Skin epidermis (tissue), 12 donors: ENCODE measurements at regions not wholly inside any gene's neighbourhood (a gene's known extent, or its start where the extent isn't known, plus 50 kb on each side); places are given as distances from the start of the nearest gene placed in this dataset.
A peak's percentile ranks its signal among the peaks of the same experiment; 100 is the strongest.

Experiments
- H3K27ac ChIP-seq, 21 experiments: fragments of 200-600 bp; sonication (generic) in 11 of 21; one replicate each; pipeline ENCODE4 v1.5.0; 2020; ENCODE audit warnings: mild to moderate bottlenecking in 3 of 21, inconsistent platforms in 2 of 21, moderate library complexity in 2 of 21
- H3K4me3 ChIP-seq, 7 experiments: fragments of 200-600 bp; sonication (generic) in 2 of 7; one replicate each; pipeline ENCODE4 v1.5.0; 2020; ENCODE audit warnings: inconsistent platforms in 2 of 7, mild to moderate bottlenecking in 2 of 7, moderate library complexity in 1 of 7

DNA sequence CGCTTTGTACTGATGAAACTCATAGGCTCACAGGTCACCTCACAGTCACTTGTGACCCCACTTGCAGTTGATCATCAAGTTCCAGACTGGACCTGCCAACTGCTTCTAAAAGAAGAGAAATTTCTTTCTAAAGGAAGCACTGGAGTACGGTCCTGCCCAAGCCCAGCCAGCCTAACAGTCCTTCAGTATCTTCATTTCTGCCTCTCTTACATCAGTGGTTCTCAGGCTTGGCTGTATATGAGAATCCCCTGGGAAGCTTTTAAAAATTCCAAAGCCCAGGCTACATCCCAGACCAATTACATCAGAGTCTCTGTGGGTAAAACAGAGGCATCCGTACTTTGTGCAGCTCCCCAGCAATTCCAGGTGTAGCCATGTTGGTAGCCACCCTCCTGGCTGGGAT, 282.1 kb downstream of the NFIB start:
- Histone ChIP-seq H3K27ac (peak overlapping the region in 1 of 21 experiments; percentile 75), H3K4me3 (no peak overlapping the region)

DNA sequence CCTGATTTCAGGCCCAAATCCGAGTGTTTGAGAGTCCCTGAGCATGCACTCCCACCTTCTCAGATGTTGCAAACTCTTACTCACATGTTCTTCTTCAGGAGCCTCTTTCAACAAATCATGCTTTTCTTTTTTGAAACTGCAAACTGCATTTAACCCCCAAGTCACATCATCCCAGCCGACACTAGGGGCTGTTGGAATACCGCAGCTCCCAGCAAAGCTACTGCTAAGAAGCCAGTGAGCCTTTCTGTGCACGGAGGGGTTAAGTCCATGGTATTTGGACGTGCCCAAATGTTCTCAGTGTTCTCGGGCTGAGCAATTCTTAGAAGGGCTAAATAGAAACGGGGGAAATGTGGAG, 282.9 kb downstream of the NFIB start:
- Histone ChIP-seq H3K27ac (peak overlapping the region in 9 of 21 experiments; percentile 6 to 75 (median 25)), H3K4me3 (no peak overlapping the region)

- peak overlapping the region in 12 of 21 experiments; percentile 6 to 75 (median 36) for H3K27ac ChIP-seq
- H3K4me3 ChIP-seq, result peak overlapping the region in 1 of 7 experiments; percentile 6
These were observed 283.4 kb downstream of the NFIB start for GRCh38 chr9:14030375-14031059.

DNA sequence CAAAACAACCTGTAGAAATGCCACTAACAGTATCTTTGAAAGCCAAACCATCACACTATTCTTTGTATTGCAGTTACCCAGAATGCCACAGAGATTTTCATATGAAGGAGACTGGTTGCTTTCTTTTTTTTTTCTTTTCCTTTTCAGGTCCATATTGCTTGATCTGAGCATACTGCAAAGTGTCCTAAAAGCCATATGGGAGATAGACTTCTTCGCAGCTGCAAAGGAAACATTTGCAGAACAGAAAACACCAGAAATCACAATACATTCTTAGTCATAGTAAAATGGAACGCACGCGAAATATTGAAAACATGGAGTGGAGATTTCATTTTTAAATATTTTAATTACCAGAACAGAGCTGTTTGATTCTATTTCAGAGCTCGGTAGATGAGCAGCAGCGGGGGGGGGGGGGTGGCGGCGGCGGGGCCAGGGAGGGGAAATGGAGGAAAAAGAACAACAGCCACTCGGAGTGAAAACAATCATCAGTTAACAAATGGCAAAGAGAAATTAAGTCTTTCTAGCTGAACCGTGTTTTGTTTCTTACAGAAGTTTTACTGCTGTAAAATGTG, 284.1 kb downstream of the NFIB start:
- peak overlapping the region in 11 of 21 experiments; percentile 6 to 75 (median 46) for H3K27ac ChIP-seq
- H3K4me3 ChIP-seq, result peak overlapping the region in 1 of 7 experiments; percentile 6

GRCh38 chr9:14027116-14027800, 286.7 kb downstream of the NFIB start:
- H3K4me3 ChIP-seq, result no peak overlapping the region
- no peak overlapping the region for H3K27ac ChIP-seq

DNA sequence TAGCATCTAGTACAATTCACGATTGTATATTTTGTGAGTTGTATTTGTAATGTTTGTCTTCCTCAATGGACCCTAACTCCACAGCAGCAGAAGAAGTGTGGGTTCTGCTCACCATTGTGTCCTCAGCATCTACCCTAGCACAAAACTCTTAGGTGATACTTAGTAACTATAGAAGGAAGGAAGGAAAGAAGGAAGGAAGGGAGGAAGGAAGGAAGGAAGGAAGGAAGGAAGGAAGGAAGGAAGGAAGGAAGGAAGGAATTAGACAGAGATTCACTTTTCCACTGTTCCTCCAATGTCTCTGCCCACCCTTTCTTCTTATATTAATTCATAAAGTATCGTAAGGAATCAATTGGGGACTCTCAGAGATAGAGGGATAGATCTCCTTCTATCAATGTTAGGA, 288.2 kb downstream of the NFIB start:
- Histone ChIP-seq H3K27ac (no peak overlapping the region), H3K4me3 (no peak overlapping the region)

- no peak overlapping the region for H3K4me3 ChIP-seq
These were observed 290.7 kb downstream of the NFIB start for GRCh38 chr9:14023285-14023684.

GRCh38 chr9:14021871-14022525, 291.9 kb downstream of the NFIB start:
- H3K27ac ChIP-seq, result no peak overlapping the region
- H3K4me3 ChIP-seq, result no peak overlapping the region

More at GRCh38 chr9:14023285-14023684, 290.7 kb downstream of the NFIB start:
- no peak overlapping the region for H3K27ac ChIP-seq

DNA sequence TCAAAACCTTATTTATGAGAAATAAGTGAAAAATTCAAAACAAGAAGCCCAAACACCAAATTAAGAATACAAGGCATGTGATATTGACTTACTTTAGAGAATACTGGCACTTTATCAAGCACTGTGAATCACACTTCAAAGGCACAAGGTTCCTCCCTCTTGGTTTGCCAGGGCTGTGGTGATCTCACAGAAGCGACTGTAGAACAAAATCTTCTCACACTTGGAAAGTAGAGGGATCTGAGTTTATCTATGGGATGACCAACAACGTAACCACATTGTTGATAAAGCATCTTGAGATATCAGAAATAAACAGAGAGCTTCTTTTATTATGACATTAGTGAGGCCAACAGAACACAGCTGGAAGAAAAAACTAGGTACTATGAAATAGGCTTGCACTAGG, 295.9 kb downstream of the NFIB start:
- Histone ChIP-seq H3K4me3 (no peak overlapping the region), H3K27ac (no peak overlapping the region)

- no peak overlapping the region for H3K4me3 ChIP-seq
These were observed 299.2 kb downstream of the NFIB start for GRCh38 chr9:14014744-14015143.

DNA sequence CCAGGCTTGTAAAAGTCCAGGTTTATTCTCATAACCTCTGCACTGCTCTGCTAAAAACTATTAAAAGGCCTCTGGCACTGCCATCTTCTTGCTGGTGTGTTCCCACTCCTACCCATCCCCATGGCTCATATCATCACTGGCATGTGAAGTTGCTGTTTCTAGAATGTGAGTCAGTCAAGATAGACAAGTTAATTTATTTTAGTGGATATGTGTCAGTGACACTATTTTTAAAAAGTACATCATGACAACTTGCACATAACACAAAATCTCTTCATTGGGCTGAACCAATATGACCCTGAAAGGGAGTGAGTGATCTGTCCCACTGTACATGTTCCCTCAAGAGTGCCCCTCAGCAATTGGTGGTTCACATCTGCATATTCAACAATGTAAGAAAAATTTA, 299.7 kb downstream of the NFIB start:
- no peak overlapping the region for H3K4me3 ChIP-seq
- H3K27ac ChIP-seq, result no peak overlapping the region

More at GRCh38 chr9:14014744-14015143, 299.2 kb downstream of the NFIB start:
- no peak overlapping the region for H3K27ac ChIP-seq

- no peak overlapping the region for H3K27ac ChIP-seq
- H3K4me3 ChIP-seq, result no peak overlapping the region
These were observed 302.0 kb downstream of the NFIB start for GRCh38 chr9:14011799-14012560.

- no peak overlapping the region for H3K27ac ChIP-seq
- no peak overlapping the region for H3K4me3 ChIP-seq
These were observed 306.7 kb downstream of the NFIB start for GRCh38 chr9:14007190-14007769.

GRCh38 chr9:14006386-14007187, 307.4 kb downstream of the NFIB start:
- Histone ChIP-seq H3K27ac (no peak overlapping the region), H3K4me3 (no peak overlapping the region)

DNA sequence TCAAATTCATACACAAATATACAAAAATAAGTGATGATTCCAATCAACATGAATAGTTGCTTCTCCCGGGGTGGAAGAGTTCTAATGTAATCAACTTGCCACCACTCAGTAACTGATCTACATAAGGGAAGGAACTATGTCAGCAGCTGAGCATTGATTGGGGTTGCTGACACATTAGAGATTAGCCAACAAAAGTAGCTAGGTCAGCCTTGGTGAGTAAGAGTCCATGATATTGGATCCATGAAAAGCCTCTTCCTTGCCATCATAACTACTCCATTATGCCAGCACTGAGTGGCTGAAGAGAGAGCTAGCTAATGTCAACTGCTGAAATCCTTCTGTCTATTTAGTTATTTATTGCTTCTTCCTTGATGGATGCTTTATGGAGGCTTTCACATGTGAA, 309.8 kb downstream of the NFIB start:
- H3K4me3 ChIP-seq, result no peak overlapping the region

DNA sequence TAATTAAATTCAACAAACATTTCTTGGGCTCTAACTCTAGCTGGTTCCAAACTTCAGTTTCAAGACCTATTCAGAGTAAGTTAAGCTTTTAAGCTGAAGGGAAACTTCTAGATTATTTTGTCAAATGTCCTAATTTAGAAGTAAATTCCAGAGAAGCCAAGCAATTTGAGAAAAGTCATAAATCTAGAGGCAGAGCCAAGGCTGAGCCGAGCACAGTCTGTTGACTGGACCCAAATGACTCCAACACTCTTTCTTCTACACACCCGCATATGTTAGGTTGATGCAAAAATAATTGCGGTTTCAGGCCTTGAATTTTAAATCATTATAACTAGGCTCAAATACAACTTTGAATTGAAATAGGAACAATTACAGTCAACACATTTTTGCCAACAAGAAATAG, 319.7 kb downstream of the NFIB start:
- Histone ChIP-seq H3K4me3 (no peak overlapping the region), H3K27ac (no peak overlapping the region)

More for the DNA sequence above, 309.8 kb downstream of the NFIB start:
- H3K27ac ChIP-seq, result no peak overlapping the region

DNA sequence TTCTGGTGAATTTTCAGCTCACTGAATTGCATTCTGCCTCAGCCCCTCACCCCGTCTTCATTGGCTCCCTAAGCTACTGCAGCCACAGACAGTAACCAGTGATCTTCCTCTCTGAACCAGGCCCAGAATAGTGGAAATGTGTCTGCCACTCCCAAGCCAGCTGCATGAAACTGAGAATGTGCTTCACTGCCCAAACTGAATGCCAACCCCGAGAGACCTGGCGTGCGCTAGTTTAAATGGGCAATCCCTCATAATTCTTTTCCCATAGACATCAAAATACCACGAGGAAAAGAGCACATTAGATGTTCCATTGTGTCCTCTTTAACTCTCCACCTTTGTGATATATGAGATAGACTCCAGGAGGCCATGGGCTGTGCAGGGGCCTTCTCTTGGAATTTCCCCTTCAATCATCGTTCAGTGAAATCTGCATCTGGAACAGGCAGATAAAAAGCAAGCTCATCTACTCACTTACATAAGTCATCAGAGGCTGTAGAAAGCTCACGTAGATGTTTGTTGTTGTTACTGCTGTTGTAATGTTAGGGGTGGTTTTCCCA, 320.2 kb downstream of the NFIB start:
- no peak overlapping the region for H3K4me3 ChIP-seq
- H3K27ac ChIP-seq, result peak overlapping the region in 1 of 21 experiments; percentile 49
